Keratinocyte (primary cell): ENCODE measurements at regions not wholly inside any gene's neighbourhood (a gene's known extent, or its start where the extent isn't known, plus 50 kb on each side); places are given as distances from the start of the nearest gene placed in this dataset.

Experiments
- DNase-seq: peaks from one replicate; pipeline ENCODE4 v3.0.0-alpha.2; 2011; ENCODE audit warnings: low read depth, missing footprints, low spot score
- FAIRE-seq: peaks from 2 replicates; lab custom pipeline; 2011; peaks lifted over from hg19 to GRCh38; lab: Jason Lieb, UNC
- H2AFZ ChIP-seq: 2 replicates; pipeline ENCODE4 v1.6.0; 2012; ENCODE audit warnings: low read length, control low read depth, inconsistent platforms; ENCODE audit not compliant: control insufficient read depth
- H3K27ac ChIP-seq: 2 replicates; pipeline ENCODE4 v1.5.1; 2011; ENCODE audit warnings: low read length; ENCODE audit not compliant: control insufficient read depth, insufficient read depth
- H3K27me3 ChIP-seq: 3 replicates; pipeline ENCODE4 v1.6.0; 2011; ENCODE audit warnings: low read length; ENCODE audit not compliant: control insufficient read depth, insufficient read depth; ENCODE audit errors: extremely low read depth
- H3K36me3 ChIP-seq, 2 experiments: 2 replicates in 1 of 2; 3 replicates in 1 of 2; pipeline ENCODE4 v1.5.1; 2011; ENCODE audit warnings: low read length in 2 of 2, mild to moderate bottlenecking in 1 of 2; ENCODE audit not compliant: control insufficient read depth in 2 of 2, insufficient read depth in 2 of 2; ENCODE audit errors: extremely low read depth in 1 of 2
- H3K4me1 ChIP-seq: 3 replicates; pipeline ENCODE4 v1.5.1; 2011; ENCODE audit warnings: low read length; ENCODE audit not compliant: control insufficient read depth, insufficient read depth; ENCODE audit errors: extremely low read depth
- H3K4me2 ChIP-seq: 3 replicates; pipeline ENCODE4 v1.6.0; 2011; ENCODE audit warnings: low read depth, low read length; ENCODE audit not compliant: control insufficient read depth, insufficient read depth; ENCODE audit errors: extremely low read depth
- H3K4me3 ChIP-seq, 3 experiments: fragments of 200-600 bp in 1 of 3; sonication (generic) in 1 of 3; 2 replicates in 2 of 3; 3 replicates in 1 of 3; pipeline ENCODE4 v1.5.1; 2011 to 2016; ENCODE audit warnings: low read length in 3 of 3, mild to moderate bottlenecking in 3 of 3, control low read depth in 2 of 3, inconsistent platforms in 1 of 3, low read depth in 1 of 3, mixed read lengths in 1 of 3, mixed run types in 1 of 3, moderate library complexity in 1 of 3; ENCODE audit not compliant: control insufficient read depth in 2 of 3, insufficient read depth in 2 of 3; ENCODE audit errors: extremely low read depth in 1 of 3
- H3K79me2 ChIP-seq: 2 replicates; pipeline ENCODE4 v1.6.0; 2012; ENCODE audit warnings: low read length; ENCODE audit not compliant: control insufficient read depth, insufficient read depth
- H3K9ac ChIP-seq: 3 replicates; pipeline ENCODE4 v1.6.0; 2011; ENCODE audit warnings: low read length; ENCODE audit not compliant: control insufficient read depth, insufficient read depth; ENCODE audit errors: extremely low read depth
- H3K9me1 ChIP-seq: 3 replicates; pipeline ENCODE4 v1.6.0; 2011; ENCODE audit warnings: low read length; ENCODE audit not compliant: control insufficient read depth, insufficient read depth; ENCODE audit errors: extremely low read depth
- H3K9me3 ChIP-seq: 2 replicates; pipeline ENCODE4 v1.5.1; 2012; ENCODE audit warnings: low read depth, low read length; ENCODE audit not compliant: control insufficient read depth
- H4K20me1 ChIP-seq: 3 replicates; pipeline ENCODE4 v1.6.0; 2011; ENCODE audit warnings: low read length; ENCODE audit not compliant: control insufficient read depth, insufficient read depth; ENCODE audit errors: extremely low read depth
- EZH2 ChIP-seq: IDR thresholded peaks from one replicate; pipeline ENCODE4 v1.6.1; 2012; ENCODE audit warnings: inconsistent platforms, mild to moderate bottlenecking, low read length, moderate library complexity
- dilution Hi-C: fragments of 300-500 bp; cut with MboI; formaldehyde crosslinking; loops from one replicate; pipeline ENCODE4 v1.7.0; 2020; ENCODE audit warnings: low sequenced_read_pairs; ENCODE audit not compliant: extremely low pct_ligation_motif_present
- TF ChIP-seq, protein P1 (sequence below), 3 experiments: IDR thresholded peaks in 1 of 3; conservative IDR thresholded peaks in 1 of 3; optimal IDR thresholded peaks in 1 of 3; 2 replicates in 2 of 3; 3 replicates in 1 of 3; pipeline versions ENCODE3 to v1.5.1; 2011; ENCODE audit warnings: low read length in 3 of 3, mild to moderate bottlenecking in 3 of 3, moderate library complexity in 2 of 3, control low read depth in 1 of 3, inconsistent platforms in 1 of 3; ENCODE audit not compliant: insufficient read depth in 2 of 3; ENCODE audit errors: extremely low read depth in 1 of 3

GRCh38 chr20:61159957-61160686 is 91.9 kb upstream of the CDH4 start:
- dilution Hi-C loops = no loop called here
- Histone ChIP-seq H3K4me2 (no peak overlapping the region), H3K9me1 (no peaks in the 10 kb centered on the region), H3K79me2 (no peaks in the 10 kb centered on the region), H2AFZ (no peak overlapping the region), H3K9me3 (no peaks in the 10 kb centered on the region), H3K9ac (no peak overlapping the region), H3K4me1 (no peaks in the 10 kb centered on the region), H3K27me3 (peaks cover 62% of the 10 kb centered on the region), H3K27ac (no peak overlapping the region), H4K20me1 (no peaks in the 10 kb centered on the region), H3K4me3 (no peak overlapping the region), H3K36me3 (no peaks in the 10 kb centered on the region)
- TF ChIP-seq, protein P1, sequence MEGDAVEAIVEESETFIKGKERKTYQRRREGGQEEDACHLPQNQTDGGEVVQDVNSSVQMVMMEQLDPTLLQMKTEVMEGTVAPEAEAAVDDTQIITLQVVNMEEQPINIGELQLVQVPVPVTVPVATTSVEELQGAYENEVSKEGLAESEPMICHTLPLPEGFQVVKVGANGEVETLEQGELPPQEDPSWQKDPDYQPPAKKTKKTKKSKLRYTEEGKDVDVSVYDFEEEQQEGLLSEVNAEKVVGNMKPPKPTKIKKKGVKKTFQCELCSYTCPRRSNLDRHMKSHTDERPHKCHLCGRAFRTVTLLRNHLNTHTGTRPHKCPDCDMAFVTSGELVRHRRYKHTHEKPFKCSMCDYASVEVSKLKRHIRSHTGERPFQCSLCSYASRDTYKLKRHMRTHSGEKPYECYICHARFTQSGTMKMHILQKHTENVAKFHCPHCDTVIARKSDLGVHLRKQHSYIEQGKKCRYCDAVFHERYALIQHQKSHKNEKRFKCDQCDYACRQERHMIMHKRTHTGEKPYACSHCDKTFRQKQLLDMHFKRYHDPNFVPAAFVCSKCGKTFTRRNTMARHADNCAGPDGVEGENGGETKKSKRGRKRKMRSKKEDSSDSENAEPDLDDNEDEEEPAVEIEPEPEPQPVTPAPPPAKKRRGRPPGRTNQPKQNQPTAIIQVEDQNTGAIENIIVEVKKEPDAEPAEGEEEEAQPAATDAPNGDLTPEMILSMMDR (optimal IDR thresholded peaks at IDR 0.05 in 1 of 3, IDR thresholded peaks at IDR 0.05 in 1 of 3, conservative IDR thresholded peaks at IDR 0.05 in 1 of 3; ENCODE audit: extremely low read depth in 1 of 3, insufficient read depth in 2 of 3, low read length in 3 of 3) = no peak
- no peak for TF ChIP-seq EZH2
- FAIRE-seq = no peak
- DNase-seq = no peak

GRCh38 chr20:61161726-61162390 is 90.2 kb upstream of the CDH4 start:
- Histone ChIP-seq H3K27me3 (peaks cover 59% of the 10 kb centered on the region), H2AFZ (no peak overlapping the region), H3K4me3 (no peak overlapping the region), H3K4me1 (peaks cover 7% of the 10 kb centered on the region), H3K27ac (no peak overlapping the region), H4K20me1 (no peaks in the 10 kb centered on the region), H3K79me2 (no peaks in the 10 kb centered on the region), H3K9ac (no peak overlapping the region), H3K9me1 (no peaks in the 10 kb centered on the region), H3K9me3 (no peaks in the 10 kb centered on the region), H3K4me2 (no peak overlapping the region), H3K36me3 (no peaks in the 10 kb centered on the region)
- FAIRE-seq = no peak
- TF ChIP-seq, protein P1 (optimal IDR thresholded peaks at IDR 0.05 in 1 of 3, IDR thresholded peaks at IDR 0.05 in 1 of 3, conservative IDR thresholded peaks at IDR 0.05 in 1 of 3; ENCODE audit: extremely low read depth in 1 of 3, insufficient read depth in 2 of 3, low read length in 3 of 3) = no peak
- TF ChIP-seq EZH2 = no peak
- no peak for DNase-seq
- dilution Hi-C loops = no loop called here
